PC-3 (cell line): ENCODE measurements at regions not wholly inside any gene's neighbourhood (a gene's known extent, or its start where the extent isn't known, plus 50 kb on each side); places are given as distances from the start of the nearest gene placed in this dataset.

ENCODE experiments used
- EZH2 ChIP-seq: fragments of 300-600 bp; sonication (generic); IDR thresholded peaks from one replicate; pipeline ENCODE4 v1.6.1; 2017; ENCODE audit warnings: antibody characterized with exemption, mild to moderate bottlenecking, low read length; ENCODE audit not compliant: unreplicated experiment
- TF ChIP-seq, protein P1 (sequence below): fragments of 300-600 bp; sonication (generic); conservative IDR thresholded peaks from 2 replicates; pipeline ENCODE4 v1.5.1; 2017; ENCODE audit warnings: antibody characterized with exemption, low read depth, mild to moderate bottlenecking, low read length

DNA sequence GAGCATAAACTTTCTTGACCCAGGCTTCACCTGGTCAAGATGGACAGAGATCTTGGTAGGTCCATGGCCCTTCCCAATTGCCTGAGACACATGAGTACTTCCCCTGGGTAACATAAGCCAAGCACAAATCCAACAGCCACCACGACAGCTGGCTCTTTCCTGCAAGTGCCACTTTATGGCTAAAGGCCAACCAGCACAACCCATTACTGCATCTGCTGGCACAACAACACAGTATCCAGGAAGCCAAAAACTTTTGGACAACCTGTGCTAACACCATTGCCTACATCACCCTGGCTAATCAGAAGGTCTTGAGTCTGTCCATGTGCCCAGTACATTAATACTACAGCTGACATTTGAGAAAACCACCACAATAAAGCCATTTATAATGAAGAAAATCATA is 548.0 kb upstream of the SEMA3D start:
- TF ChIP-seq, protein P1, sequence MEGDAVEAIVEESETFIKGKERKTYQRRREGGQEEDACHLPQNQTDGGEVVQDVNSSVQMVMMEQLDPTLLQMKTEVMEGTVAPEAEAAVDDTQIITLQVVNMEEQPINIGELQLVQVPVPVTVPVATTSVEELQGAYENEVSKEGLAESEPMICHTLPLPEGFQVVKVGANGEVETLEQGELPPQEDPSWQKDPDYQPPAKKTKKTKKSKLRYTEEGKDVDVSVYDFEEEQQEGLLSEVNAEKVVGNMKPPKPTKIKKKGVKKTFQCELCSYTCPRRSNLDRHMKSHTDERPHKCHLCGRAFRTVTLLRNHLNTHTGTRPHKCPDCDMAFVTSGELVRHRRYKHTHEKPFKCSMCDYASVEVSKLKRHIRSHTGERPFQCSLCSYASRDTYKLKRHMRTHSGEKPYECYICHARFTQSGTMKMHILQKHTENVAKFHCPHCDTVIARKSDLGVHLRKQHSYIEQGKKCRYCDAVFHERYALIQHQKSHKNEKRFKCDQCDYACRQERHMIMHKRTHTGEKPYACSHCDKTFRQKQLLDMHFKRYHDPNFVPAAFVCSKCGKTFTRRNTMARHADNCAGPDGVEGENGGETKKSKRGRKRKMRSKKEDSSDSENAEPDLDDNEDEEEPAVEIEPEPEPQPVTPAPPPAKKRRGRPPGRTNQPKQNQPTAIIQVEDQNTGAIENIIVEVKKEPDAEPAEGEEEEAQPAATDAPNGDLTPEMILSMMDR, result no peak
- no peak for TF ChIP-seq EZH2
